ENCODE measurements at regions not wholly inside any gene's neighbourhood (a gene's known extent, or its start where the extent isn't known, plus 50 kb on each side); places are given as distances from the start of the nearest gene placed in this dataset.
"Not testable (repeated sequence)": the region's sequence is repeated elsewhere in the genome, so short reads cannot be mapped to it uniquely, and the experiment has no call there.

- Mint-ChIP-seq H3K4me1 (no peaks in the 10 kb centered on the region), H3K4me3 (no peak overlapping the region), H3K27ac (peak overlapping the region in 1 of 2 donors; percentile 73), H3K27me3 (peaks cover 13% of the 10 kb centered on the region), H3K9me3 (peaks cover 23 to 27% of the 10 kb centered on the region in 2 donors)
- no peak for ATAC-seq
- no peak for DNase-seq
Observed at GRCh38 chr11:130979386-130979972, 63.2 kb upstream of the SNX19 start.

- Mint-ChIP-seq H3K9me3 (peaks cover 23 to 27% of the 10 kb centered on the region in 2 donors), H3K27me3 (peaks cover 5% of the 10 kb centered on the region), H3K27ac (no peak overlapping the region), H3K4me1 (no peaks in the 10 kb centered on the region), H3K4me3 (no peak overlapping the region)
- no peak for DNase-seq
- no peak for ATAC-seq
Observed at GRCh38 chr11:130980071-130980862, 64.0 kb upstream of the SNX19 start.

- not testable (repeated sequence) for H3K27me3 Mint-ChIP-seq, H3K4me1 Mint-ChIP-seq, H3K27ac Mint-ChIP-seq, DNase-seq, H3K4me3 Mint-ChIP-seq, ATAC-seq, H3K9me3 Mint-ChIP-seq
Observed at GRCh38 chr11:130984241-130984640, 68.0 kb upstream of the SNX19 start.

- Mint-ChIP-seq H3K9me3 (peaks cover 0 to 6% of the 10 kb centered on the region in 2 donors), H3K27me3 (no peaks in the 10 kb centered on the region), H3K4me1 (no peaks in the 10 kb centered on the region), H3K27ac (no peak overlapping the region), H3K4me3 (no peak overlapping the region)
- ATAC-seq (no peak), DNase-seq (no peak)
Observed at GRCh38 chr11:130992788-130993187, 76.5 kb upstream of the SNX19 start.

GRCh38 chr11:130994043-130994442 is 77.8 kb upstream of the SNX19 start:
- Mint-ChIP-seq H3K27me3 (no peaks in the 10 kb centered on the region), H3K9me3 (peaks cover 0 to 6% of the 10 kb centered on the region in 2 donors), H3K4me3 (no peak overlapping the region), H3K27ac (no peak overlapping the region), H3K4me1 (no peaks in the 10 kb centered on the region)
- ATAC-seq (no peak), DNase-seq (no peak)

GRCh38 chr11:130995266-130995665 is 79.0 kb upstream of the SNX19 start:
- no peak overlapping the region for H3K27ac Mint-ChIP-seq
- H3K9me3 Mint-ChIP-seq, result peaks cover 0 to 6% of the 10 kb centered on the region in 2 donors
- H3K4me1 Mint-ChIP-seq, result no peaks in the 10 kb centered on the region
- no peak for DNase-seq
- H3K4me3 Mint-ChIP-seq, result no peak overlapping the region
- no peak for ATAC-seq
- H3K27me3 Mint-ChIP-seq, result no peaks in the 10 kb centered on the region

- peaks cover 0 to 6% of the 10 kb centered on the region in 2 donors for H3K9me3 Mint-ChIP-seq
- no peaks in the 10 kb centered on the region for H3K27me3 Mint-ChIP-seq
- ATAC-seq, result no peak
- no peak overlapping the region for H3K4me3 Mint-ChIP-seq
- no peak for DNase-seq
- H3K27ac Mint-ChIP-seq, result no peak overlapping the region
- H3K4me1 Mint-ChIP-seq, result no peaks in the 10 kb centered on the region
Observed at GRCh38 chr11:130997278-130997677, 81.0 kb upstream of the SNX19 start.

GRCh38 chr11:130999086-130999485 is 82.8 kb upstream of the SNX19 start:
- peaks cover 0 to 6% of the 10 kb centered on the region in 2 donors for H3K9me3 Mint-ChIP-seq
- no peak overlapping the region for H3K27ac Mint-ChIP-seq
- H3K4me1 Mint-ChIP-seq, result no peaks in the 10 kb centered on the region
- ATAC-seq (no peak), DNase-seq (no peak)
- no peaks in the 10 kb centered on the region for H3K27me3 Mint-ChIP-seq
- no peak overlapping the region for H3K4me3 Mint-ChIP-seq

GRCh38 chr11:130999992-131000770 is 83.9 kb upstream of the SNX19 start:
- H3K27ac Mint-ChIP-seq, result no peak overlapping the region
- no peak for ATAC-seq
- DNase-seq, result no peak

GRCh38 chr11:131002145-131002544 is 85.9 kb upstream of the SNX19 start:
- Mint-ChIP-seq H3K27ac (no peak overlapping the region), H3K9me3 (no peaks in the 10 kb centered on the region), H3K4me1 (no peaks in the 10 kb centered on the region), H3K4me3 (no peak overlapping the region), H3K27me3 (no peaks in the 10 kb centered on the region)
- no peak for DNase-seq
- ATAC-seq, result no peak

More at GRCh38 chr11:130999992-131000770, 83.9 kb upstream of the SNX19 start:
- H3K4me1 Mint-ChIP-seq, result no peaks in the 10 kb centered on the region
- no peaks in the 10 kb centered on the region for H3K27me3 Mint-ChIP-seq
- no peak overlapping the region for H3K4me3 Mint-ChIP-seq
- peaks cover 0 to 3% of the 10 kb centered on the region in 2 donors for H3K9me3 Mint-ChIP-seq

GRCh38 chr11:131005829-131006228 is 89.5 kb upstream of the SNX19 start:
- ATAC-seq, result no peak
- Mint-ChIP-seq H3K4me3 (no peak overlapping the region), H3K4me1 (no peaks in the 10 kb centered on the region), H3K27ac (no peak overlapping the region), H3K9me3 (peaks cover 0 to 11% of the 10 kb centered on the region in 2 donors), H3K27me3 (no peaks in the 10 kb centered on the region)
- no peak for DNase-seq

GRCh38 chr11:131025020-131025419 is 108.7 kb upstream of the SNX19 start:
- no peak overlapping the region for H3K4me3 Mint-ChIP-seq
- no peak for DNase-seq

GRCh38 chr11:131025421-131026125 is 109.3 kb upstream of the SNX19 start:
- no peak for DNase-seq
- Mint-ChIP-seq H3K9me3 (no peaks in the 10 kb centered on the region), H3K27ac (no peak overlapping the region), H3K4me3 (no peak overlapping the region), H3K4me1 (no peaks in the 10 kb centered on the region), H3K27me3 (no peaks in the 10 kb centered on the region)
- no peak for ATAC-seq

More at GRCh38 chr11:131025020-131025419, 108.7 kb upstream of the SNX19 start:
- H3K27ac Mint-ChIP-seq, result no peak overlapping the region
- no peak for ATAC-seq
- H3K27me3 Mint-ChIP-seq, result no peaks in the 10 kb centered on the region
- no peaks in the 10 kb centered on the region for H3K4me1 Mint-ChIP-seq
- H3K9me3 Mint-ChIP-seq, result no peaks in the 10 kb centered on the region

- Mint-ChIP-seq H3K4me1 (no peaks in the 10 kb centered on the region), H3K27me3 (no peaks in the 10 kb centered on the region), H3K27ac (no peak overlapping the region), H3K4me3 (no peak overlapping the region), H3K9me3 (no peaks in the 10 kb centered on the region)
- no peak for ATAC-seq
- no peak for DNase-seq
Observed at GRCh38 chr11:131027491-131027890, 111.2 kb upstream of the SNX19 start.

GRCh38 chr11:131033151-131033651 is 116.9 kb upstream of the SNX19 start:
- ATAC-seq, result no peak
- no peak for DNase-seq

More at GRCh38 chr11:131033151-131033651, 116.9 kb upstream of the SNX19 start:
- H3K4me1 Mint-ChIP-seq, result no peaks in the 10 kb centered on the region
- no peak overlapping the region for H3K4me3 Mint-ChIP-seq
- H3K27ac Mint-ChIP-seq, result no peak overlapping the region
- H3K9me3 Mint-ChIP-seq, result peaks cover 0 to 5% of the 10 kb centered on the region in 2 donors
- H3K27me3 Mint-ChIP-seq, result peaks cover 8% of the 10 kb centered on the region
